GM18951 (cell line): ENCODE measurements at regions not wholly inside any gene's neighbourhood (a gene's known extent, or its start where the extent isn't known, plus 50 kb on each side); places are given as distances from the start of the nearest gene placed in this dataset.

Source experiments
- POLR2A ChIP-seq: IDR thresholded peaks from 4 replicates; pipeline ENCODE4 v1.6.1; 2011; ENCODE audit warnings: mild to moderate bottlenecking; ENCODE audit not compliant: insufficient read length, insufficient read depth; ENCODE audit errors: extremely low read depth
- in situ Hi-C: fragments of 300-500 bp; cut with MboI; formaldehyde crosslinking; loops from one replicate; pipeline ENCODE4 v1.12.0; 2022; ENCODE audit warnings: low sequenced_read_pairs, mixed read lengths, inconsistent platforms; ENCODE audit not compliant: unreplicated experiment

GRCh38 chr2:235191486-235191885 is 239.7 kb downstream of the SH3BP4 start:
- no peak for TF ChIP-seq POLR2A
- in situ Hi-C loops: no loop called here

- in situ Hi-C loops: no loop called here
- no peak for TF ChIP-seq POLR2A
Measured at GRCh38 chr2:235191978-235192377, 240.2 kb downstream of the SH3BP4 start.

GRCh38 chr2:235194351-235194750 is 242.5 kb downstream of the SH3BP4 start:
- in situ Hi-C loops: no loop called here
- TF ChIP-seq POLR2A: no peak

GRCh38 chr2:235194836-235195235 is 243.0 kb downstream of the SH3BP4 start:
- no peak for TF ChIP-seq POLR2A
- in situ Hi-C loops: no loop called here

GRCh38 chr2:235195921-235196320 is 244.1 kb downstream of the SH3BP4 start:
- in situ Hi-C loops: no loop called here
- TF ChIP-seq POLR2A: no peak

- in situ Hi-C loops: no loop called here
- TF ChIP-seq POLR2A: no peak
Measured at GRCh38 chr2:235199128-235199527, 247.3 kb downstream of the SH3BP4 start.

- in situ Hi-C loops: no loop called here
- TF ChIP-seq POLR2A: no peak
Measured at GRCh38 chr2:235200216-235200615, 248.4 kb downstream of the SH3BP4 start.

GRCh38 chr2:235201756-235202155 is 249.9 kb downstream of the SH3BP4 start:
- TF ChIP-seq POLR2A: no peak
- in situ Hi-C loops: no loop called here

- no peak for TF ChIP-seq POLR2A
- in situ Hi-C loops: no loop called here
Measured at GRCh38 chr2:235204948-235205347, 253.1 kb downstream of the SH3BP4 start.

GRCh38 chr2:235206399-235206798 is 254.6 kb downstream of the SH3BP4 start:
- in situ Hi-C loops: no loop called here
- no peak for TF ChIP-seq POLR2A

- in situ Hi-C loops: no loop called here
- no peak for TF ChIP-seq POLR2A
Measured at GRCh38 chr2:235206980-235207579, 255.3 kb downstream of the SH3BP4 start.

- in situ Hi-C loops: no loop called here
- no peak for TF ChIP-seq POLR2A
Measured at GRCh38 chr2:235211056-235211455, 259.2 kb downstream of the SH3BP4 start.

- TF ChIP-seq POLR2A: no peak
- in situ Hi-C loops: no loop called here
Measured at GRCh38 chr2:235212501-235213158, 260.8 kb downstream of the SH3BP4 start.

GRCh38 chr2:235215248-235215647 is 263.4 kb downstream of the SH3BP4 start:
- in situ Hi-C loops: no loop called here
- TF ChIP-seq POLR2A: no peak
